Cardiac muscle cell (in vitro differentiated cells and primary cell): ENCODE measurements at regions not wholly inside any gene's neighbourhood (a gene's known extent, or its start where the extent isn't known, plus 50 kb on each side); places are given as distances from the start of the nearest gene placed in this dataset.

Experiments used
- DNase-seq, 2 donors: peaks; one replicate each; pipeline versions ENCODE4 v3.0.0 to v3.0.0-alpha.2; 2010 to 2017; ENCODE audit warnings: low read depth in 1 of 2, low spot score in 1 of 2
- H3K27ac ChIP-seq: fragments of 200-600 bp; sonication (generic); 2 replicates; pipeline ENCODE4 v1.5.1; 2016
- H3K27me3 ChIP-seq: fragments of 200-600 bp; sonication (generic); 2 replicates; pipeline ENCODE4 v1.6.0; 2016; ENCODE audit warnings: control low read depth
- H3K36me3 ChIP-seq: fragments of 200-600 bp; sonication (generic); 2 replicates; pipeline ENCODE4 v1.5.1; 2016; ENCODE audit warnings: control low read depth
- H3K4me1 ChIP-seq: fragments of 200-600 bp; sonication (generic); 2 replicates; pipeline ENCODE4 v1.8.1; 2017; ENCODE audit warnings: low read depth, mild to moderate bottlenecking, mixed run types
- H3K4me3 ChIP-seq: fragments of 200-600 bp; sonication (generic); 2 replicates; pipeline ENCODE4 v1.5.1; 2016; ENCODE audit warnings: mild to moderate bottlenecking
- H3K9me3 ChIP-seq: fragments of 200-600 bp; sonication (generic); 2 replicates; pipeline ENCODE4 v1.5.1; 2017; ENCODE audit warnings: low read depth, mild to moderate bottlenecking, control low read depth
- TF ChIP-seq, protein P1 (sequence below): IDR thresholded peaks from 2 replicates; pipeline ENCODE4 v1.5.1; 2012; ENCODE audit warnings: low read depth, mild to moderate bottlenecking, low read length

DNA sequence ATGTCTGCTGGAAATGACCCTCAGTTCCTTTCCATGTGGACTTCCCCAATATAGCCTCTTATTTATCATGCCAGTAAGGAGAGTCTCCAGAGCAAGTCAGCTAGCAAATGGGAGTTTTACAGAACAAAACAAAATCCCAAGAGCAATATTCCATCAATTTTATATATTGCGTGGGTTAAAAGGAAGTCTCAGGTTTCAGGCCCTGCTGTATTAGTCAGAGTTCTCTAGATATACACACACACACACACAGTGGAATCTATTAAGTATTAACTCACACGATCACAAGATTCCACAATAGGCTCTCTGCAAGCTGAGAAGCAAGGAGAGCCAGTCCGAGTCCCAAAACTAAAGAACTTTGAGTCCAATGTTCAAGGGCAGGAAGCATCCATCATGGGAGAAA lies 102.8 kb upstream of the MAP2 start:
- no peak overlapping the region for H3K4me3 ChIP-seq
- no peaks in the 10 kb centered on the region for H3K4me1 ChIP-seq
- H3K27me3 ChIP-seq: no peaks in the 10 kb centered on the region
- no peaks in the 10 kb centered on the region for H3K36me3 ChIP-seq
- TF ChIP-seq, protein P1, sequence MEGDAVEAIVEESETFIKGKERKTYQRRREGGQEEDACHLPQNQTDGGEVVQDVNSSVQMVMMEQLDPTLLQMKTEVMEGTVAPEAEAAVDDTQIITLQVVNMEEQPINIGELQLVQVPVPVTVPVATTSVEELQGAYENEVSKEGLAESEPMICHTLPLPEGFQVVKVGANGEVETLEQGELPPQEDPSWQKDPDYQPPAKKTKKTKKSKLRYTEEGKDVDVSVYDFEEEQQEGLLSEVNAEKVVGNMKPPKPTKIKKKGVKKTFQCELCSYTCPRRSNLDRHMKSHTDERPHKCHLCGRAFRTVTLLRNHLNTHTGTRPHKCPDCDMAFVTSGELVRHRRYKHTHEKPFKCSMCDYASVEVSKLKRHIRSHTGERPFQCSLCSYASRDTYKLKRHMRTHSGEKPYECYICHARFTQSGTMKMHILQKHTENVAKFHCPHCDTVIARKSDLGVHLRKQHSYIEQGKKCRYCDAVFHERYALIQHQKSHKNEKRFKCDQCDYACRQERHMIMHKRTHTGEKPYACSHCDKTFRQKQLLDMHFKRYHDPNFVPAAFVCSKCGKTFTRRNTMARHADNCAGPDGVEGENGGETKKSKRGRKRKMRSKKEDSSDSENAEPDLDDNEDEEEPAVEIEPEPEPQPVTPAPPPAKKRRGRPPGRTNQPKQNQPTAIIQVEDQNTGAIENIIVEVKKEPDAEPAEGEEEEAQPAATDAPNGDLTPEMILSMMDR: no peak
- H3K27ac ChIP-seq: no peak overlapping the region
- no peak for DNase-seq
- no peaks in the 10 kb centered on the region for H3K9me3 ChIP-seq

DNA sequence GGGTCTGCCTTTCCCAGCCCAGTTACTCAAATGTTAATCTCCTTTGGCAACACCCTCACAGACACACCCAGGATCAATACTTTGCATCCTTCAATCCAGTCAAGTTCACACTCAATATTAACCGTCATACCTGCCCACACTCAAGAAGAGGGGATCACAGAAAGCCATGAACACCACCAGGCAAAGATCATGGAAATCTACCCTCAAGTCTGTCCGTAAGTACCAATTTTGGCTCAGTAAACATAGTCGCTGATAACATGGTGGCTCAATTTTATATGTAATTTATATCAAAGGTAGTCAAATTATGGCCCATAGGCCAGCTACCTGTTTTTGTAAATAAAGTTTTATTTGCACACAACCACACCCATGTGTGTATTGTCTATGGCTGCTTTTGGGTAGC lies 102.3 kb upstream of the MAP2 start:
- no peak overlapping the region for H3K27ac ChIP-seq
- no peaks in the 10 kb centered on the region for H3K9me3 ChIP-seq
- DNase-seq: no peak

DNA sequence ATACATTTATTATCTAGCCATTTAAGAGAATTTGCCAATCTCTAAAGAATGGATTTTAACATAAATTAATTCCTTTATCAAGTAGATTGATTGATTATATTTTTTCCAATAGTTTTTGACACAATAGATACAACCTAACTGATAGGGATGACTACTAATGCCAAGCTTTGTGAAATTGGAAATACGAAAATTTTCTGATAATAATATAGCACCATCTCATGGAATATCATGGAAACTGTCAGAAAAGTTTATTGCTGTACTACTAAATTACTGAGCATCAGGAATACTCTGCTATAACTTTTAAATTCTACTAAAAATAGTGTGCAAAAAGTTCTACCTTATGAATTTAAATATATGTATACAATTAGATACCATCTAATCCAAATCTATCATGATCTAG lies 101.8 kb upstream of the MAP2 start:
- DNase-seq: no peak
- H3K4me3 ChIP-seq: no peak overlapping the region
- no peak overlapping the region for H3K27ac ChIP-seq
- H3K36me3 ChIP-seq: no peaks in the 10 kb centered on the region
- no peaks in the 10 kb centered on the region for H3K27me3 ChIP-seq
- TF ChIP-seq, protein P1: no peak
- H3K4me1 ChIP-seq: no peaks in the 10 kb centered on the region
- H3K9me3 ChIP-seq: no peaks in the 10 kb centered on the region

More for the DNA sequence above, 102.3 kb upstream of the MAP2 start:
- Histone ChIP-seq H3K4me1 (no peaks in the 10 kb centered on the region), H3K36me3 (no peaks in the 10 kb centered on the region), H3K4me3 (no peak overlapping the region), H3K27me3 (no peaks in the 10 kb centered on the region)
- TF ChIP-seq, protein P1: no peak

DNA sequence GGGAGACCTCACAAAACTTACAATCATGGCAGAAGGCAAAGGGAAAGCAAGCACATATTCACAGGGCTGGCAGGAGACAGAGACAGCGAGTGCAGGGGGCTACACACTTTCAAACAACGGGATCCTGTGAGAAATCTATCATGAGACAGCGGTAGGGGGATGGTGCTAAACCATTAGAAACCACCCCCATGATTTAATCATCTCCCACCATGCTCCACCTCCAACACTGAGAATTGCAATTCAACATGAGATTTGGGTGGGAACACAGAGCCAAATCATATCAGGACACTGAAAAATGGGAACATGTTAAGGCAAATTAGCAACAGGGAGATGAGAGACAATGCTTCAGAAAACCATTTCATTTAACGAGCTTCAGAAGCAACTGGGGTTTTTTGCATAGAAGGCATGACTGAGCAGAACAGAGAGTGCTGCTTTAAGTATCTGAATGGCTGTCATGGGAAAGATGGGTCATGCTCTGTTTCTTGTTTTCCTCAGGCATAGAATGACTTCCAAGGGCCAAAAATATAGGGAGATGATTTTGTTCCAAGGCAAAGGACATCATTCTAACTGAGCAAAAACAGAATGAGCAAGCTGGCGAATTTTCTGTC lies 100.8 kb upstream of the MAP2 start:
- TF ChIP-seq, protein P1: no peak
- no peaks in the 10 kb centered on the region for H3K27me3 ChIP-seq
- no peak overlapping the region for H3K4me3 ChIP-seq
- no peaks in the 10 kb centered on the region for H3K4me1 ChIP-seq
- no peak overlapping the region for H3K27ac ChIP-seq
- no peaks in the 10 kb centered on the region for H3K36me3 ChIP-seq
- no peaks in the 10 kb centered on the region for H3K9me3 ChIP-seq
- no peak for DNase-seq

DNA sequence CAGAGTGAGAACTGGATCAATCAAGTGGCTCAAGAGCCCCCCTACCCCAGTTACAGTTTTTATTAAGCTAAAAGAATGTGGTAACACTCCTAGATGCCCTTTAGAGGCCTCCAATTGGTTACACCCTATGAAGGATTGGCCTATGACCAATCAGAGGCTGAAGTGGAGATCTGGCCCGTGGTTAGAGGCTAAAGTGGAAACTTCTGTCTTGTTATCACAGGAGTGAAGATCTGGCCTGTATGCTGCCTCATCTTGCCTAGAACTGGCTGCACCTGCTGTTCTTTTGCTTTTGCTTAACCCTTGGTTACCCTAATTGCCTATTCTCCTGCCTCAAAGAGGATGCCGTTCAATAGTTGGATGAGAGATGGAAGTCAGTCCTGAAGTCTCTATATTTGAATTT lies 100.1 kb upstream of the MAP2 start:
- H3K4me1 ChIP-seq: no peaks in the 10 kb centered on the region
- DNase-seq: no peak
- no peaks in the 10 kb centered on the region for H3K27me3 ChIP-seq
- H3K4me3 ChIP-seq: no peak overlapping the region
- H3K36me3 ChIP-seq: no peaks in the 10 kb centered on the region
- TF ChIP-seq, protein P1: no peak
- no peaks in the 10 kb centered on the region for H3K9me3 ChIP-seq
- H3K27ac ChIP-seq: no peak overlapping the region
